Erythroblast (primary cell): ENCODE measurements at regions not wholly inside any gene's neighbourhood (a gene's known extent, or its start where the extent isn't known, plus 50 kb on each side); places are given as distances from the start of the nearest gene placed in this dataset.

Source experiments
- GATA1 ChIP-seq: IDR thresholded peaks from 2 replicates; pipeline ENCODE4 v1.6.1; 2011; ENCODE audit warnings: low read depth, mild to moderate bottlenecking, control low read depth, low read length, moderate library complexity
- POLR2A ChIP-seq: IDR thresholded peaks from 2 replicates; pipeline ENCODE4 v1.6.1; 2011; ENCODE audit warnings: mild to moderate bottlenecking, low read length

- TF ChIP-seq POLR2A (no peak), GATA1 (no peak)
These were observed 986.3 kb upstream of the CELF4 start for GRCh38 chr18:38551881-38552280.
